Right atrium auricular region (tissue), 2 donors: ENCODE measurements at regions not wholly inside any gene's neighbourhood (a gene's known extent, or its start where the extent isn't known, plus 50 kb on each side); places are given as distances from the start of the nearest gene placed in this dataset.

Source experiments
- DNase-seq: peaks from one replicate; pipeline ENCODE4 v3.0.0-alpha.2; 2019; ENCODE audit warnings: low spot score
- H3K27ac ChIP-seq, 2 donors: fragments of 200-600 bp; sonication (generic); 1 replicate in 1 of 2; 2 replicates in 1 of 2; pipeline ENCODE4 v1.5.1; 2016 to 2019
- H3K27me3 ChIP-seq, 2 donors: fragments of 200-600 bp; sonication (generic); one replicate each; pipeline versions ENCODE4 v1.5.1 to v1.6.0; 2017 to 2019
- H3K36me3 ChIP-seq: fragments of 200-600 bp; sonication (generic); one replicate; pipeline ENCODE4 v1.5.1; 2016
- H3K4me1 ChIP-seq, 2 donors: fragments of 200-600 bp; sonication (generic); one replicate each; pipeline versions ENCODE4 v1.5.1 to v1.6.0; 2017 to 2019
- H3K4me3 ChIP-seq, 2 donors: fragments of 200-600 bp; sonication (generic); 1 replicate in 1 of 2; 2 replicates in 1 of 2; pipeline ENCODE4 v1.5.1; 2017 to 2019; ENCODE audit warnings: mild to moderate bottlenecking in 1 of 2, moderate library complexity in 1 of 2
- H3K9me3 ChIP-seq, 2 donors: fragments of 200-600 bp; sonication (generic); one replicate each; pipeline ENCODE4 v1.5.1; 2019
- CTCF ChIP-seq, 2 donors: fragments of 200-600 bp; sonication (generic); IDR thresholded peaks; one replicate each; pipeline ENCODE4 v1.5.1; 2019; ENCODE audit warnings: antibody characterized with exemption in 2 of 2

GRCh38 chr5:73312146-73312871 lies 136.3 kb downstream of the FOXD1 start:
- Histone ChIP-seq H3K9me3 (no peaks in the 10 kb centered on the region), H3K36me3 (no peaks in the 10 kb centered on the region), H3K4me1 (peaks cover 0 to 12% of the 10 kb centered on the region in 2 donors), H3K4me3 (no peak overlapping the region), H3K27ac (no peak overlapping the region), H3K27me3 (peaks cover 0 to 6% of the 10 kb centered on the region in 2 donors)
- TF ChIP-seq CTCF (IDR thresholded peaks at IDR 0.05), result no peak
- DNase-seq, result no peak

- H3K27ac ChIP-seq, result no peak overlapping the region
- no peaks in the 10 kb centered on the region for H3K36me3 ChIP-seq
- no peak for TF ChIP-seq CTCF (IDR thresholded peaks at IDR 0.05)
- no peaks in the 10 kb centered on the region for H3K9me3 ChIP-seq
- H3K4me1 ChIP-seq, result peaks cover 0 to 12% of the 10 kb centered on the region in 2 donors
- H3K27me3 ChIP-seq, result peaks cover under 1 to 6% of the 10 kb centered on the region in 2 donors
- H3K4me3 ChIP-seq, result peak overlapping the region in 1 of 2 donors; percentile 27
- DNase-seq, result no peak
Measured at GRCh38 chr5:73311291-73312110, 137.1 kb downstream of the FOXD1 start.

- H3K27me3 ChIP-seq, result peaks cover 8 to 19% of the 10 kb centered on the region in 2 donors
- H3K27ac ChIP-seq, result no peak overlapping the region
- no peaks in the 10 kb centered on the region for H3K36me3 ChIP-seq
- H3K9me3 ChIP-seq, result no peaks in the 10 kb centered on the region
- no peak for TF ChIP-seq CTCF (IDR thresholded peaks at IDR 0.05)
- no peak for DNase-seq
- H3K4me1 ChIP-seq, result peaks cover 0 to 21% of the 10 kb centered on the region in 2 donors
- no peak overlapping the region for H3K4me3 ChIP-seq
Measured at GRCh38 chr5:73307645-73308355, 134.8 kb downstream of the TMEM174 start.

GRCh38 chr5:73306741-73307275 lies 133.8 kb downstream of the TMEM174 start:
- no peaks in the 10 kb centered on the region for H3K36me3 ChIP-seq
- H3K4me3 ChIP-seq, result no peak overlapping the region
- H3K27me3 ChIP-seq, result peaks cover 17 to 29% of the 10 kb centered on the region in 2 donors
- peaks cover 0 to 18% of the 10 kb centered on the region in 2 donors for H3K4me1 ChIP-seq
- H3K9me3 ChIP-seq, result no peaks in the 10 kb centered on the region
- no peak for DNase-seq
- no peak for TF ChIP-seq CTCF (IDR thresholded peaks at IDR 0.05)
- no peak overlapping the region for H3K27ac ChIP-seq

- DNase-seq, result no peak
- no peaks in the 10 kb centered on the region for H3K9me3 ChIP-seq
- TF ChIP-seq CTCF (IDR thresholded peaks at IDR 0.05), result no peak
- peaks cover 23 to 33% of the 10 kb centered on the region in 2 donors for H3K27me3 ChIP-seq
- H3K27ac ChIP-seq, result no peak overlapping the region
- H3K4me3 ChIP-seq, result no peak overlapping the region
- H3K36me3 ChIP-seq, result no peaks in the 10 kb centered on the region
- H3K4me1 ChIP-seq, result peaks cover 0 to 12% of the 10 kb centered on the region in 2 donors
Measured at GRCh38 chr5:73306078-73306719, 133.2 kb downstream of the TMEM174 start.
